NCI-H510A (cell line): ENCODE measurements at regions not wholly inside any gene's neighbourhood (a gene's known extent, or its start where the extent isn't known, plus 50 kb on each side); places are given as distances from the start of the nearest gene placed in this dataset.
"Not testable (repeated sequence)": the region's sequence is repeated elsewhere in the genome, so short reads cannot be mapped to it uniquely, and the experiment has no call there.

Source experiments
- DNase-seq: peaks from one replicate; lab custom pipeline; 2025; lab: John Stamatoyannopoulos, UW

DNA sequence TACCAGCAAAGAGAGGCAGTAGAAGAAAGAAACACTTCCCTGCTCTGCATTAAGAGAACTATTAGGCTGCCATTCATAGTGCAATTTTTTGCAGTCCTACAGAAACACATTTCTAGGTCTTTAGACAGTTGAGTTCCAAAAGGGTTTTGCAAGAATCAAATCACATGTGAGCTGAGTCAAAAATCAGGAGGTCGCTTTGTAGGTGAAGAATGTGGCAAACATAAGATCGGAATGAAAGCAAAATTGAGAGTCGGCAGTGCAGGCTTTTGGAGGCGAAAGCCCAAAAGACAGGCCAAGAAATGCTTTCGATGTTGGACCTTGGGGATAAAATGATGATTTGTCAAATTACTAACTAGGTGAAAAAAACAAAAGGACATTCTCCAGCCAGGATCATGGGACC, 213.5 kb upstream of the NRIP1 start:
- DNase-seq, result no peak

- DNase-seq, result no peak
These were observed 214.1 kb upstream of the NRIP1 start for GRCh38 chr21:15278851-15279250.

DNA sequence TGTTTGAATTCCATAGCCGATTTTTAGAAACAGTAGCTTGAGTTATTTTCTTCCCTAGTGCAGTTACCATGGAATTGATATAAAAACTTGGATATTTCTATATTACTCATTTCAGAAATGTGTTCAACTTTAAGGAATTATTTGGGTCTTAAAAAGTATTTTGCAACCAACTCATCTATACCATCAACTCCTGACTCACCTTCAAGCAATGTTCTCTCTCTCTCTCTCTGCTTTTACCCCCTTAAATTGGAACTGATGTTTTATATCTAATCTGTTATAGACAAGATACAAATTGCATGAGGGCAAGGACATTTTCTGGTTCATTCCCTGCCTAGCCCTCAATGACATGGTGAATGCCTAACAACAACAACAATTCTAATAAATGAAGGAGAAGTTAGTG, 214.7 kb upstream of the NRIP1 start:
- DNase-seq, result no peak

- DNase-seq, result no peak
These were observed 216.9 kb upstream of the NRIP1 start for GRCh38 chr21:15281714-15282113.

DNA sequence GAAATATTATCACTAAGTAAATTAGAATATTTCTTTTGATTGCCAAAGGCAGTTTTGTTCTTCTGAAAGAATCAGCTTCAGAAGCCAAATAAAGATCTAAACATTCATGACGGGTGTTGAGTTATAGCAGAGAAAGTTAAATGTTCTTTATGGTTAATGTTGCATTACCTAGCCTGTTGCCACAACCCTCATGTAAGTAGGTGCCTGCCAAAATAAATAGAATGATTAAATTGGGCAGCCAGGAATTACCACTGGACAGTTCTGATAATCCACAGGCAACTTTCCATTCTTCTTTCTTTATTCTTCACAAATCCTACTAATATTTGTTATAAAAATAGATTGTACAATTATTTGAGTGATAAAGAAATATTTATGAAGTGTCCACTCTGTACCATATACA, 217.9 kb upstream of the NRIP1 start:
- no peak for DNase-seq

- no peak for DNase-seq
These were observed 218.3 kb upstream of the NRIP1 start for GRCh38 chr21:15283138-15283537.

DNA sequence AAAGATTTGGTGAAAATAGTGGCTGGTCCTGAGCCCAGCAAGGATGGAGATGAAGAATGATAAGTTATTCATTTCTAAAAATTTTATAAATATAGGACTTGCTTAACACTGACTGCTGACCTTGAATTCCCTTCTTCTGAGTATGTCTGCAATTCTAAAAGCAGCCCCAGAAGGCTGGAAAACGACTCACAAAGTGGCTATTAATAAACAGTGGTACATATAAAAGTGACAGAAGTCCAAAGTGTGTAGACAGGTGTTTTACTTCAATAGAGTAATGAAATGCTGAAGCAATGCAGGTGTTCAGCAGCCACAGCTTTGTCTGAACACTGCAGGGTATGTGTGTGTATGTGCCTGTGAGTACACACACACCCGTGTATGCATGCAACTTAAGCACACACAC, 219.0 kb upstream of the NRIP1 start:
- DNase-seq, result no peak

GRCh38 chr21:15285556-15285955, 220.8 kb upstream of the NRIP1 start:
- no peak for DNase-seq

GRCh38 chr21:15289246-15289645, 224.4 kb upstream of the NRIP1 start:
- no peak for DNase-seq

GRCh38 chr21:15289896-15290841, 225.4 kb upstream of the NRIP1 start:
- DNase-seq, result peak; percentile 87

DNA sequence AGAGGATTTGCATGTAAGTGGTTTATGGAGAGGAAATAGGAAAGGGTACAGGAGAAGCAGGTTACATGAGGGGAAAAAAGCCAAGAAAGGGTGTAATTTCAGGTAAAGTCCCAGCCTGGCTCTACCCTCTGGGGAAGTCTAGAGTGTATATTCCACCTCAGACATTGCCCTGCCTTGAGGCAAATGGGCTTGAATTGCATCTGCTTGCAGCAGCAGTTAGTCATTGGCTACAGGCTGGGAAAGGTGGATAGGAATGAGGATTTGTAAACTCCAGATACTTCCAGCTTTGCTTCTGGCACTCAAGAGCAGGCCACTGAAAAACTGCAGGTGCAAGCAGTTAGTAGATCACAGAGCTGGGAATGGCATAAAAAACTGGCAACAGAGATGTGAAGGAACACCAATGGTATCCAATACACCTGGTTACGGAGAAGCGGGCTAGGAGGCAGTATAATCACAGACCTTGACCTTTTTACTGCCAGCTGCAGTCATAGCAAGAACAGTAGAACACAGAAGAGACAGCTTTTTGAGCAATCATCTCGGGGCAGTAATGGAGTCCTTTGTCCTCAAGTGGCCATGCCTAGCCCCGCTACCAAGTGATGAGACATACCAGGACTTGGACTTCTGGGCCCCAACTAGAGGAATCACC, 226.9 kb upstream of the NRIP1 start:
- no peak for DNase-seq

- no peak for DNase-seq
These were observed 228.4 kb upstream of the NRIP1 start for GRCh38 chr21:15293240-15293639.

DNA sequence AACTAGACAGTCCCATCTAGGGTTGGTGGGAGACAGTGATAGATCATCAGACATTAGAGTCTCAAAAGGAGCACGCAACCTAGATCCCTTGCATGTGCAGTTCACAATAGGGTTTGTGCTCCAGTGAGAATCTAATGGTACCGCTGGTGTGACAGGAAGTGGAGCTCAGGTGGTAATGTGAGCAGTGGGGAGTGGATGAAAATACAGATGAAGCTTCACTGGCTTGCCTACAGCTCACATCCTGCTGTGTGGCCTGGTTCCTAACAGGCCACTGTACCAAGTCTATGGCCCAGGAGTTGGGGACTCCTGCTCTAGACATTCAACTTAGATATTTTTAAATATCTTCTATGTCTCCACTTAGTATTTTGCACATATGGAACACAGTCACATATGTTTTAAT, 231.1 kb upstream of the NRIP1 start:
- DNase-seq, result no peak

GRCh38 chr21:15297824-15298223, 233.0 kb upstream of the NRIP1 start:
- no peak for DNase-seq

GRCh38 chr21:15298306-15298705, 233.5 kb upstream of the NRIP1 start:
- no peak for DNase-seq

GRCh38 chr21:15298755-15299154, 234.0 kb upstream of the NRIP1 start:
- DNase-seq, result not testable (repeated sequence)

- no peak for DNase-seq
These were observed 235.3 kb upstream of the NRIP1 start for GRCh38 chr21:15300131-15300530.

GRCh38 chr21:15301014-15301413, 236.2 kb upstream of the NRIP1 start:
- no peak for DNase-seq

GRCh38 chr21:15301736-15302135, 236.9 kb upstream of the NRIP1 start:
- DNase-seq, result no peak

DNA sequence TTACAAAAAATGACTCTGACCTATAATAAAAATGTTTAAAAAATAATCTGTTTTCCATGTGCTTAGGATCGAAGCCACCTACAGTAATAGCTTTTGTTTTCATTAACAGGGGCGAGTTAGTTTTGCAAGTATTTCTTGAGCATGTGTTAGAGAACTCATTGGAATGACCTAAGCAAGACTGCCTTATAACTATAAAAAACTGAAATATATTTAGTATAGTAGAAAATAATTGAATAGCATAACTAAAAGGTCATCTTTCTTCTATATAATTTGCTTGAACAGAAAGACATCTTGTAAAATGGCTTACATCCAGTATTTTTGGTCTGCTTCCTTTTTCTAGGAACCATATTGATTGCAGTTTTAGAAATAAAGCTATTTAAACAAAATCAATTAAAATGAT, 241.5 kb upstream of the NRIP1 start:
- DNase-seq, result no peak

- DNase-seq, result no peak
These were observed 243.5 kb upstream of the NRIP1 start for GRCh38 chr21:15308333-15308732.

- no peak for DNase-seq
These were observed 244.3 kb upstream of the NRIP1 start for GRCh38 chr21:15309022-15309590.

DNA sequence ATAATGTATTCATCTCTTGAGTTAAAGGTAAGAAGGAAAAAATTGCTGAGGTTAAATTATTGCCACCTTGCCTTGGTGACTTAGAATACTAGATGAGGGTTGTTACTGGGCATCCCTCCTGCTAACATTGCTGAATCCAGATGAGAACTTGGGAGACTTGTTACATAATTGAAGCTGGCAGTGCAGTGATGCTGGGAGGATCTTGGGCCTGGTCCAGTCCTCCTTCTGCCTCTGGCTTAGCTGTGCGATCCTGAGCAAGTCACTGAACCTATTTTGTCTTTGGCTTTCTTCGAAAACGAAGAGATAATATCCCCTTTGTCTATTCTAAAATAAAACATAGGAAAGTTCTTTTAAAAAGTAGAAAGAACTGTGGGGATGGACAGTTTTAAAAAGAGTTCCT, 244.9 kb upstream of the NRIP1 start:
- no peak for DNase-seq
